HFFc6 (cell line): ENCODE measurements at regions not wholly inside any gene's neighbourhood (a gene's known extent, or its start where the extent isn't known, plus 50 kb on each side); places are given as distances from the start of the nearest gene placed in this dataset.

ENCODE experiments used
- DNase-seq: peaks from one replicate; pipeline ENCODE4 v3.0.0-alpha.2; 2018
- H3K27ac Mint-ChIP-seq: 2 replicates; pipeline ENCODE4 v1.8.0; 2020; ENCODE audit warnings: mild to moderate bottlenecking, mixed read lengths
- H3K27me3 Mint-ChIP-seq: 2 replicates; pipeline ENCODE4 v1.8.0; 2021; ENCODE audit warnings: mild to moderate bottlenecking, moderate library complexity, mixed read lengths; ENCODE audit not compliant: insufficient read depth
- H3K36me3 Mint-ChIP-seq: 2 replicates; pipeline ENCODE4 v1.8.0; 2021; ENCODE audit warnings: low read depth, mixed read lengths
- H3K4me1 Mint-ChIP-seq: 2 replicates; pipeline ENCODE4 v1.8.0; 2020; ENCODE audit warnings: low read depth, mixed read lengths
- H3K4me3 Mint-ChIP-seq: 2 replicates; pipeline ENCODE4 v1.8.0; 2020; ENCODE audit warnings: mild to moderate bottlenecking, moderate library complexity, mixed read lengths
- H3K9me3 Mint-ChIP-seq: 2 replicates; pipeline ENCODE4 v1.8.0; 2020; ENCODE audit warnings: mild to moderate bottlenecking, mixed read lengths
- CTCF ChIP-seq: fragments of 200-600 bp; sonication (generic); IDR thresholded peaks from 2 replicates; pipeline ENCODE4 v1.5.0; 2021; ENCODE audit warnings: antibody characterized with exemption, mild to moderate bottlenecking

- no peak for TF ChIP-seq CTCF
- Mint-ChIP-seq H3K36me3 (no peaks in the 10 kb centered on the region), H3K27me3 (no peaks in the 10 kb centered on the region; the same call in 1 of the 2 replicates), H3K27ac (no peak overlapping the region), H3K4me1 (no peaks in the 10 kb centered on the region), H3K9me3 (no peaks in the 10 kb centered on the region; the same call in 1 of the 2 replicates), H3K4me3 (no peak overlapping the region)
- DNase-seq: no peak
These were observed 146.4 kb upstream of the GPC6 start for GRCh38 chr13:93080166-93080565.

- Mint-ChIP-seq H3K27me3 (no peaks in the 10 kb centered on the region; the same call in 1 of the 2 replicates), H3K4me3 (no peak overlapping the region), H3K9me3 (no peaks in the 10 kb centered on the region; the same call in 1 of the 2 replicates), H3K36me3 (no peaks in the 10 kb centered on the region), H3K4me1 (no peaks in the 10 kb centered on the region), H3K27ac (no peak overlapping the region)
- no peak for TF ChIP-seq CTCF
- no peak for DNase-seq
These were observed 146.0 kb upstream of the GPC6 start for GRCh38 chr13:93080587-93080986.

GRCh38 chr13:93086329-93086728 is 140.3 kb upstream of the GPC6 start:
- Mint-ChIP-seq H3K4me3 (no peak overlapping the region), H3K27me3 (no peaks in the 10 kb centered on the region; the same call in 1 of the 2 replicates), H3K9me3 (no peaks in the 10 kb centered on the region; the same call in 1 of the 2 replicates), H3K27ac (no peak overlapping the region), H3K36me3 (no peaks in the 10 kb centered on the region), H3K4me1 (no peaks in the 10 kb centered on the region)
- no peak for TF ChIP-seq CTCF
- no peak for DNase-seq

GRCh38 chr13:93098972-93099371 is 127.6 kb upstream of the GPC6 start:
- Mint-ChIP-seq H3K27ac (no peak overlapping the region), H3K9me3 (peaks cover 7% of the 10 kb centered on the region; the same call in 1 of the 2 replicates), H3K27me3 (peaks cover 3% of the 10 kb centered on the region; the same call in 1 of the 2 replicates), H3K4me3 (no peak overlapping the region), H3K36me3 (no peaks in the 10 kb centered on the region), H3K4me1 (no peaks in the 10 kb centered on the region)
- TF ChIP-seq CTCF: no peak
- DNase-seq: no peak

GRCh38 chr13:93101226-93101734 is 125.3 kb upstream of the GPC6 start:
- Mint-ChIP-seq H3K36me3 (no peaks in the 10 kb centered on the region), H3K27me3 (peaks cover 3% of the 10 kb centered on the region; the same call in 1 of the 2 replicates), H3K4me3 (no peak overlapping the region), H3K27ac (no peak overlapping the region), H3K9me3 (peaks cover 7% of the 10 kb centered on the region; the same call in 1 of the 2 replicates), H3K4me1 (no peaks in the 10 kb centered on the region)
- no peak for DNase-seq
- TF ChIP-seq CTCF: no peak
